ENCODE measurements at regions not wholly inside any gene's neighbourhood (a gene's known extent, or its start where the extent isn't known, plus 50 kb on each side); places are given as distances from the start of the nearest gene placed in this dataset.
"Not testable (repeated sequence)": the region's sequence is repeated elsewhere in the genome, so short reads cannot be mapped to it uniquely, and the experiment has no call there.

- H3K9me3 ChIP-seq: no peaks in the 10 kb centered on the region
- TF ChIP-seq CTCF (IDR thresholded peaks at IDR 0.05): no peak
- 88 to 89% methylated on average over 6 of the region's 6 CpGs for WGBS, 2 donors
- no peak overlapping the region for H3K27ac ChIP-seq
- no peak for DNase-seq
- intact Hi-C loops (cut with DNase I): no loop called here
- H3K4me3 ChIP-seq: no peak overlapping the region
- no peaks in the 10 kb centered on the region for H3K4me1 ChIP-seq
- peaks cover 0 to 13% (median 0%) of the 10 kb centered on the region in 7 donors for H3K27me3 ChIP-seq
- H3K36me3 ChIP-seq: no peaks in the 10 kb centered on the region
- no peak for ATAC-seq
These were observed 70.7 kb upstream of the ANTXRL start for GRCh38 chr10:46216003-46216634.

GRCh38 chr10:46216836-46217751 is 69.7 kb upstream of the ANTXRL start:
- Histone ChIP-seq H3K4me3 (no peak overlapping the region), H3K4me1 (no peaks in the 10 kb centered on the region), H3K27me3 (peaks cover 0 to 13% (median 0%) of the 10 kb centered on the region in 7 donors), H3K36me3 (no peaks in the 10 kb centered on the region), H3K27ac (no peak overlapping the region), H3K9me3 (no peaks in the 10 kb centered on the region)
- ATAC-seq (no peak), DNase-seq (no peak)
- WGBS, 2 donors: 65 to 74% methylated on average over 17 of the region's 17 CpGs
- no peak for TF ChIP-seq CTCF (IDR thresholded peaks at IDR 0.05)
- intact Hi-C loops (cut with DNase I): no loop called here

- H3K4me3 ChIP-seq: no peak overlapping the region
- no peak for TF ChIP-seq CTCF (IDR thresholded peaks at IDR 0.05)
- peaks cover 0 to 13% (median 0%) of the 10 kb centered on the region in 7 donors for H3K27me3 ChIP-seq
- intact Hi-C loops (cut with DNase I): no loop called here
- no peak for ATAC-seq
- 79 to 83% methylated on average over 6 of the region's 6 CpGs for WGBS, 2 donors
- DNase-seq: no peak
- H3K9me3 ChIP-seq: no peaks in the 10 kb centered on the region
- no peaks in the 10 kb centered on the region for H3K36me3 ChIP-seq
- H3K27ac ChIP-seq: no peak overlapping the region
- no peaks in the 10 kb centered on the region for H3K4me1 ChIP-seq
These were observed 68.9 kb upstream of the ANTXRL start for GRCh38 chr10:46217752-46218453.

- DNase-seq: no peak
- no peak for ATAC-seq
- TF ChIP-seq CTCF (IDR thresholded peaks at IDR 0.05): no peak
- 40 to 42% methylated on average over 2 of the region's 2 CpGs for WGBS, 2 donors
- intact Hi-C loops (cut with DNase I): no loop called here
- no peaks in the 10 kb centered on the region for H3K9me3 ChIP-seq
- H3K36me3 ChIP-seq: no peaks in the 10 kb centered on the region
- H3K4me1 ChIP-seq: no peaks in the 10 kb centered on the region
- no peak overlapping the region for H3K4me3 ChIP-seq
- peaks cover 0 to 13% (median 0%) of the 10 kb centered on the region in 7 donors for H3K27me3 ChIP-seq
- H3K27ac ChIP-seq: no peak overlapping the region
These were observed 67.9 kb upstream of the ANTXRL start for GRCh38 chr10:46218921-46219320.

- DNase-seq; intact Hi-C loops (cut with DNase I); ATAC-seq: not testable (repeated sequence)
These were observed 67.3 kb upstream of the ANTXRL start for GRCh38 chr10:46219431-46219990.

More at GRCh38 chr10:46219431-46219990, 67.3 kb upstream of the ANTXRL start:
- H3K27ac ChIP-seq, H3K36me3 ChIP-seq, H3K9me3 ChIP-seq, H3K4me3 ChIP-seq, H3K4me1 ChIP-seq: not testable (repeated sequence)
- 67 to 68% methylated on average over 5 of the region's 5 CpGs for WGBS, 2 donors
- peaks cover 0 to 13% (median 0%) of the 10 kb centered on the region in 7 donors for H3K27me3 ChIP-seq

Data from heart right ventricle (tissue), 16 donors.